Cardiac fibroblast (primary cell): ENCODE measurements at regions not wholly inside any gene's neighbourhood (a gene's known extent, or its start where the extent isn't known, plus 50 kb on each side); places are given as distances from the start of the nearest gene placed in this dataset.
"Not testable (repeated sequence)": the region's sequence is repeated elsewhere in the genome, so short reads cannot be mapped to it uniquely, and the experiment has no call there.

Experiments used
- DNase-seq, 2 donors: peaks; one replicate each; pipeline versions ENCODE4 v3.0.0 to v3.0.0-alpha.2; 2010; ENCODE audit warnings: low read depth in 2 of 2
- H3K4me3 ChIP-seq, 2 donors: replicated peaks in 1 of 2; 1 replicate in 1 of 2; 2 replicates in 1 of 2; pipeline ENCODE4 v1.5.1; 2011; ENCODE audit warnings: low read depth in 2 of 2, low read length in 2 of 2, mild to moderate bottlenecking in 2 of 2, moderate library complexity in 1 of 2
- CTCF ChIP-seq: IDR thresholded peaks from one replicate; pipeline ENCODE4 v1.5.1; 2011; ENCODE audit warnings: low read depth, mild to moderate bottlenecking, low read length, inconsistent platforms

- peak in 1 of 2 donors; percentile 37 for DNase-seq
Observed at GRCh38 chr9:81825846-81826516, 102.2 kb upstream of the SPATA31D4 start.

GRCh38 chr9:81826517-81826906 is 101.7 kb upstream of the SPATA31D4 start:
- no peak overlapping the region for H3K4me3 ChIP-seq
- DNase-seq, result peak; percentile 44 to 97
- TF ChIP-seq CTCF, result no peak

More at GRCh38 chr9:81825846-81826516, 102.2 kb upstream of the SPATA31D4 start:
- H3K4me3 ChIP-seq, result no peak overlapping the region
- TF ChIP-seq CTCF, result no peak

- no peak for DNase-seq
- no peak for TF ChIP-seq CTCF
- no peak overlapping the region for H3K4me3 ChIP-seq
Observed at GRCh38 chr9:81827616-81828296, 100.5 kb upstream of the SPATA31D4 start.

- no peak overlapping the region for H3K4me3 ChIP-seq
- DNase-seq, result no peak
- no peak for TF ChIP-seq CTCF
Observed at GRCh38 chr9:81829195-81829882, 98.9 kb upstream of the SPATA31D4 start.

- H3K4me3 ChIP-seq, DNase-seq: not testable (repeated sequence)
Observed at GRCh38 chr9:81830431-81830830, 97.8 kb upstream of the SPATA31D4 start.

GRCh38 chr9:81832571-81833285 is 95.5 kb upstream of the SPATA31D4 start:
- DNase-seq, result no peak
- H3K4me3 ChIP-seq, result no peak overlapping the region
- TF ChIP-seq CTCF, result no peak
